ENCODE measurements at regions not wholly inside any gene's neighbourhood (a gene's known extent, or its start where the extent isn't known, plus 50 kb on each side); places are given as distances from the start of the nearest gene placed in this dataset.
"Not testable (repeated sequence)": the region's sequence is repeated elsewhere in the genome, so short reads cannot be mapped to it uniquely, and the experiment has no call there.

DNA sequence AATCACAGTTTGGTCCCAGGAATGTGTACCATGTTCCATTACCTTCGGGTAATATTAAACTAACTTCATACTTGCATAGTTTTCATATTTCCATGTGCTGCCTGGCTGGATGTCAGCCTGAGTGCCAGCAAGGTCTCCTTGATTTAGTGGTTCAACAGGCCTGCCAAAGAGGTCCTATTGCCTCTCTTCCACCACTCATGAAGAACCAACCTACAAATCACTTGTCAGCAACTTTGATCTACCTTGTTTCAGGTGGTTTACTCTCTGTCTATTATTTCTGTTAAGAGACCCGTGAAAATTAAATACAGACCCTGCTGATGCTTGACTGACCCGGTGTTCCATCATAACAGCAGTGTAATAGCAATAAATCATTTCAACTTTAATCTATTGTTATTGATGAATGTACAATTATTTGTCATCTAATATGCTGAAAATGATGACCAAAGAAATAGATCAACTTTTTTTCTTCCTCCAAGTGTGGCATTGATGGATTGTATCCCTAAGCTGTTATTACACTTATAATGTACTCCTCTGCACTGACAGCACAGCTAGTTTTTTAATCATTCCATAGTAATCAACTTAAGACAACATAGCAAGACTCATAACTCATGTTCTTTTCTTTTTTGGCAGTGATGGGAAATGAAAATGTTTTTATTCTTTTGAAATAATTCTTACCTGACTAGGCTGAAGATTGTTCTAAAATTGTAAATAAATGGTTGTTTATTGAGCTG lies 1220.2 kb upstream of the ACVR2A start:
- no peak for DNase-seq

GRCh38 chr2:146623771-146624170 lies 1221.1 kb upstream of the ACVR2A start:
- no peak for DNase-seq

DNA sequence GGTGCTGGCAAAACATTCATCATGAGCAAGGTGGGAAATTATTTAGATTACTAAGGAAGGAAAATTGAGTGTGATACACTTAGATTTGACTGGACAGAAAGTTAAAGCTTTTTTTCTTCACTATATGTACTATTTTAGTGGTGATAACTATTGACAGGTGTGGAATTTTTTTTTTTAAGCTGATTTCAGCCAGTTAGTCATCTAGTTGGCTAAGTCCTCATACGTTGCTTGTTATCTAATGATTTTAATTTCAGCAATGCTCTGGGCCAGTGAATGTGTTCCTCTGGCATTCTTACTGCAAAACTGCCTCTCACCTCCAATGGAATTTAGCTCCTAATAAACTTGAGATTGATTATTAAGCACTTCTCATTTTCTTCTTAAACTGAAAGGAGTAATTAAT lies 1223.2 kb upstream of the ACVR2A start:
- DNase-seq, result no peak

DNA sequence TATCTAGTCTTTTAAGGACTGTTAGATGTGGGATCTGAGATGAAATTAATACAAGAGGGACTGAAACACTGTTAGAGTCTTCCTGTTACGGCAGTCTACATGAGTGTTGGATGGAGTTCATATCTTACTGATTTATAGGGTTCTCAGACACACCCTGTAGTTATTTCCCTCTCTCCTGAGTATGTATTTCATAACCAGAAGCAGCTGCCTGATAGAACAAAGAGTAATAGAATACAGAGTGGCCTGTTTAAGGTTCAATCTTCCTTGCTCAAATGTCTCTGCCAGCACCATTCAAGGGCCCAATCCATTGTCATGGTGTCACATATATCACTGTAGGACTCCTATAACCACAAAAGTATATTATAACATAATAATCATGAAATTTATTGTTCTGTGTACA lies 1229.1 kb upstream of the ACVR2A start:
- DNase-seq, result no peak

DNA sequence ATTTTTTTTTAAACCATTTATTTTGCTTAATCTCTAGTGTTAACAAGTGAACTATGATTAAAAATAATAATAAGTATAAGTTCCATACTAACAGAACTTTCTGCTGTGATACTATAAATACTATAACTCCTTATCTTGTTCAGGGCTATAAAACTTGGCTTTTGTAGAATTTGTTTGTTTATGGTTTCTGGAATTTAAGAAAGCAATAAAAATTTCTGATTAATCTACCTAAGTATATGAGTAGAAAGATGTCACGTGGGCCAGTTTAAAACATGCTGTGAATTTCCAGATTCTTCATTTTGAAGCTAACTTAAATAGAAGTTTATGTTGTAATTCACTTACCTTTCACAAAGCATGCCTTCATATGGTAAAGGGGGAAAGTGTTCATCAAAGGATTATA lies 1236.3 kb upstream of the ACVR2A start:
- no peak for DNase-seq

DNA sequence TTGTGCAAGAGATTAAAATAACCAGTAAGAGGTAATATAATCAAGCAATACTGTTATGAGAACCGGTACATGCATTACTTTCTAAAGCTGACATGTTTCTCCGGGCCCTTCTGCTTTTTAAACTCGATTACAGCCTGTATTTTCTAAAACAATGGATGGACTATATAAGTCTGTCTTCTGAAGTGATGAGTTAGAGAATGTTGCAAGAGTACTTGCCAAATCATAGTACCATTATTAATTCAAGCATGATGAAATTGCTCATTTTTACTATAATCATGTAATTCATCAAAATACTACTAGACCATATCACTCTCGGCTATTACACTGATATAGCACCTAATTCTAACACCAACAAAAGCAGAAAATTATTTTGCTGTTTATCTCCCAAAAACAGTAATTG lies 1240.3 kb upstream of the ACVR2A start:
- DNase-seq, result no peak

GRCh38 chr2:146602856-146603255 lies 1242.0 kb upstream of the ACVR2A start:
- DNase-seq, result no peak

DNA sequence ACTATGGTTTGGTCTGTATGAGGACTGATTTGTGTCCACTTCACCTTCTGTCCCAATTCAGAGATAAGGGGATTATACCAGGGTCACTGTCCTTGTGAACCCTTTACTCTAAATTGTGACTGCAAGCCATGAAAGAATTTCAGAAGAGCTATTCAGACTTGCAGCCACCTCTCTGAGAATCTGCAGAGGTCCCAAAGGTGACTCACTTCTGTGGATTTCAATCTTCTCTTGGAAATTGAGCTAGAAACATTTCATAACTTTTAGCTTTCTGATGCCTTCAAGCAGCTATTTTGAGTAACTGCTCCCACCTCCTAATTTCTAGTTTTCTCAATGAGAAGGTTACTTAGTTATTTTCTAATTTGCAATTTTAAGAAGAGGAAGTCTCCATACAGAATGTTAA lies 1242.4 kb upstream of the ACVR2A start:
- DNase-seq, result no peak

DNA sequence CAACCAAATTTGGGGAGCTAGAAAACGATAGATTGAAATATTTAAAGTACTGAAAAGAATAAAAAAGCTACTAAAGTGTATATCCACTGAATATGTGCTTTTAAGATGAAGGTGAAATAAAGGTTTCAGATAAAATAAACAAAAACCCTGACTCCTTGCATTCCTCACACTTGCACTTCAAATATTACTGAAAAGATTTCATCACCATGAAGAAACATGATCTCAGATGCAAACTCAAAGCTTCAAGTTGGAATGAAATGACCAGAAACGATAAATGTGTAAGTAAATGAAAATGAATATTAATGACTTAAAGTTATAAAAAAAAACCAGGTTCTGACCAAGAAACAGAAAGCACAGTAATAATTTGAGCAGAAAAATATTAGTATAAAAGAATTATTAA lies 1246.0 kb upstream of the ACVR2A start:
- no peak for DNase-seq

GRCh38 chr2:146597291-146597690 lies 1247.5 kb upstream of the ACVR2A start:
- no peak for DNase-seq

DNA sequence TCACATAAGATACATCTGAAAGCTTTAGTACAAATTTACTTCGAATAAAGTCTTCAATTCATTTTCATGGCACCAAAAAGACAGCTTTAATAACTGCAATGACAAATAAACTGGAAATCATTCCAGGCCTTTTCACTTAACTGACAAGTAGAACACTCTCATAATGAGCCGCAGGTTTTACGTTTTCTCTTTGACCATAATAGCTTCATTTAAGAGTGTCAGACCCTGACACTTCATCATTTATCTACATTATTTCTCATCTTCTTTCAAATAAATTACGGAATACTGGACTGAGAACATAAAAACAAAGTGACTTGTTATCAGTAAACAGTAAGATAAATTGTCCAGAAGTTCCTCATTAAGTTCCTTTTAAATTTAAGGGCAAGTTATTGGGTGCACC lies 1252.9 kb upstream of the ACVR2A start:
- no peak for DNase-seq

DNA sequence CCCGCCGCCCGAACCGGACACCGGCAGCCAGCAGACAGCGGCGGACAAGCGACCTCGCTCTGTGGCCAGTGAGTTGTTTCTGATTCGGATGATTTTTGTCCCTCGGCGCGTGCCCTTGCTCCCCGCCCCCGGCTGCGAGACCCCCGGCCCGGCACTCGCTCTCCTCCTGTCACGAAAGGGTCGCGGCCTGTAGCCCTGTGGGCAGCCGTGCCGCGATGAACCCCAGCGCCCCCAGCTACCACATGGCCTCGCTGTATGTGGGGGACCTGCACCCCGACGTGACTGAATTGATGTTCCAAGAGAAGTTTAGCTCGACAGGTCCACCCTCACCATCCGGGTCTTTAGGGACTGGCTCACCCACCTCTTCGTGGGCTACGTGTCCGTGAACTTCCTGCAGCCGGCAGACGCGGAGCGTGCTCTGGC lies 1257.5 kb upstream of the ACVR2A start:
- no peak for DNase-seq

DNA sequence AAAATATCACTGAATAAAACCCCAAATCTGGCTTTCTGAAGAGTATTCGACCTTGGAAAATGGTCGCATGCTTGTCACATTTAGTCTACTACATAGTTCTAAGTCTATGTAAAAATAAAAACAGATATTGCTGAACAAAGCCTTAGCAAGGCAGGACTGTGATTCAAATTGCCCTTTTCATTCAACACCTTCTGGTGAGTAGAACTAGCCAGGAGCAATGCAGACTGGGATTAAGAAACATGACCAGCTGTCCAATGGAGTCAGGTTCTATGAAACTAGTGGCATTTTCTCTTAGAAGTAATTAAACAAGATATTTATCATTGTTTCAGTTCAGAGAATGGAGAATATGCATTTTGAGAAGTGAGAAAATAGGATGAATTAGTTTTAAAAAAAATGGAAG lies 1260.5 kb upstream of the ACVR2A start:
- DNase-seq, result no peak

DNA sequence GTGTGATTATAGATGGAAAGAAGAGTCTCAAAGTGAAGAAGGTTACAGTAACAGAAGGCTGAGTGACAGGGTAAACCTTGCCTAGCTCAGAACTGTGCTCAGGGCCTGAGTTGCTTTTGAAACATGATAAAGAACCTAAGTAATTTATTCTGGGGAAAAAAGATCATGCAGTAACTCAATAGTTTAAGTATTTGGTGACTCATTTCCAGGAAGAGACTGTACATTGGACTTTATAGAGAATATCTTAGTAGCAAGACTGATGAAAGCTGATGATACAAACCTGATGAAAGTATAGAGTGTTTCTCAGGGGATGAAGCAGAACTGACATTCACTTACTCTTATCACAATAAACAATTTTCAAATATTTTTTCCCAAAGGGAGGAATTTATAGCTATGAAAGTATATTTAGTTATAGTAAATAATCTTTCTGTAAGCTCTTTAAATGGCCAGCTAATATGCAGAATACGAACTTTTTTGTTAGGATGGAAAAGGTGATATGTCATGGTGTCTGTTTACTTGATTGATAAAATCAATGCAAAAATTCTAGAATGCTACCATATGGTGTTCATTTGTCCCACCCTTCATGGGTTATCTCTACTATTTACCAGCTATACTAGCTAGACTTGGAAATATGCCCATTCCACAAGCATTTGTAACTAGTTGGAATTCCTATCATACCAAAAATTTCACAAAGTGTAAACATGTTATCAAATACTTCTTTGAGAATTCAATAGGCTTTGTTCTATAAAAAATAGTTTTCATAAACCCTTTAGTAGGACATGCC lies 1265.5 kb upstream of the ACVR2A start:
- DNase-seq, result no peak

DNA sequence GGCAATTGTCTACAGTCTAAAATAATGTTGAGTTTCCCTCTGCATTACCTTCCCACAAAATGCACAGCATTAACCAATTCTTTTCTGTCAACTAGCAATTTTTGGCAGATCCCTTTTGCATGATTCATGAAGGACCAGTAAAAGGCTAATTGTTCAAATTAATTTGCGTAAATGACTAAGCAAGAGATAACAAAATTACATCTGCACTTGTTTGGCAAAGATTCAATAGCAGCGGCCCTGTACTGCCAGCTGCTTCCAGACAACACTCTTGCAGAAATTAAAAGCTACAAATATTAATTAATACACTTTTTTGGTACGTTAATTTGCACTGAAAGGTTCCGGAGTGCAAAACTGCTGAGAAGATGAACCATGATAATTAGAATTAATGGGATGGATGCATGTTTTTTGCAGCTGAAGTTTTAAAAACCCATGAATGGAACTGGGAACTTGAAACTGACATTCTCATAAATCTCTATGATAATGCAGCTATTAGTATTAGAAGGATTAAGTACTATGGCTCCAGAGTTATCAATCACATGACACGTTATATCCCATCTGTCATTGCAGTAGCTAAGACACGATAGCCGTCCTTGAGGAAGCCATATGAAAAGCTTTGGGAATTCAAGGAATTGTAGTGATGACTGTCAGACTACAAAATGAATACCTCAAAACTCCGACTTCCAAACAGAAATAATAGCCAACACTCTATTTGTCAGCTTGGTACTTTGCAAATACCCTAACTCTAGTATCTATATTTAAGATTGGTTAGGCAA lies 1268.3 kb upstream of the ACVR2A start:
- DNase-seq, result no peak

- no peak for DNase-seq
Measured at GRCh38 chr2:146572598-146572997, 1272.2 kb upstream of the ACVR2A start.

DNA sequence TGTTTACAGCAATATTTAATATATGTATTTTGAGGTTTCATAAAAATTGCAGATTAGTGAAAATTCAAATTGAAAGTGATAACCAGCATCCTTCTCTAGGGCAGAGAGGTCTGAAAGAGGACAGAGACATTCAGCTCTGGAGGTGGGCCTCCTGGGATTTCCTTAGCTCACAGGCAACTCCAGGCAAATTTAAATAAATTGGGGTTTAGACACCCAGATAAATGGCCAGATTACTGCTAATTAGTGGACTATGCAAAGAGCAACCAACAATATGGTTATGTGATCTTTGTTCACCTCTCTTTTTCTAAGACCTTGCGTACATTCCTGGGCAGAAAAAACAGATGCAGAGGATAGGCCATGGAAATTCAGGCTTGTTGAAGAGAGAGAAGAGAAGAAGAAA lies 1282.8 kb upstream of the ACVR2A start:
- no peak for DNase-seq

DNA sequence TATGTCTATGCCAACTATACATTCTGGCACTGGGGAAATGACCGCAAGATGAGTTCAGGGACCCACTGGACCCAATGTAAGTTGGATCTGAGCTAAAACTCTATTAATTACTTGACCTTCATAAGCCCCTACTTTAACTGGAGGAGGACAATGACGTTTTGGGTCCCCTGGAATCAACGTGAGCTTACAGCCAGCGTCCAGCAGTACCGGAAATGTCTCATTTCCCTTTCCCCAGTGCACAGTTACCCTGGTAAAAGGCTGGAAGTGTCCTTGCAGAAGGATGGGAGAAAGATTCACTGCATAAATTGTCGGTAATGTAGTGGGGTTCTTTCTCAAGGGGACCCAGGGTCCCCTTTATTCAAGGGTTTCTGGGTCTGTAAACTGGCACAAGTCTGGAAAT lies 1297.6 kb upstream of the ACVR2A start:
- no peak for DNase-seq

DNA sequence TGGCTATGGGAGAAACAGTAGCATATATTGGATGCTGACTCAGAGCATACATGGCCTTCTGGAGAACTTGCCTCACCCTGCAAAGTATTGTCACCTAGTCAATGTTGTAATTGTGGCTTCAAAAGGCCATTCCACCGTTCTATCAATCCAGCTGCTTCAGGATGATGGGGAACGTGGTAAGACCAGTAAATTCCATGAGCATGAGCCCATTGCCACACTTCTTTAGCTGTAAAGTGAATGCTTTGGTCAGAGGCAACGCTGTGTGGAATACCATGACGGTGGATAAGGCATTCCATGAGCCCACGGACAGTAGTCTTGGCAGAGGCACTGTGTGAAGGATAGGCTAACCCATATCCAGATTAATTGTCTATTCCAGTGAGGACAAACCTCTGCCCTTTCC lies 1300.1 kb upstream of the ACVR2A start:
- DNase-seq, result no peak

DNA sequence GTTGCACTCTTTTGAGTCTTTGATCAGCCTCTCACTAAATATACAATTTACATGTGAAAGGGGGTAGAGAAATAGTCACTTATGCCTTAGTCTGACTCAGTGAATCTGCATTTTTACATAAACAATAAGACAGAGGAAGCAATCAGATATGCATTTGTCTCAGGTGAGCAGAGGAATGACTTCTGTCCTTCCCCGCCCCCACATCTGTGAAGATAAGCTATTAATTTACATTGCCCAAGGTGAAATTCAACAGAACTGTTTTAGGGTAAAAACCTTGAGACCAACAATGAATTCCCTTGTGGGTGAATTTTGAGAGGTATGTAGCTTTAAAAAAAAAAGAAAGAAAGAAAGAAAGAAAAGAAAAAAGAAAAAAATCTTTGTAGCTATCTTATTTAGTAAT lies 1302.9 kb upstream of the ACVR2A start:
- no peak for DNase-seq

DNA sequence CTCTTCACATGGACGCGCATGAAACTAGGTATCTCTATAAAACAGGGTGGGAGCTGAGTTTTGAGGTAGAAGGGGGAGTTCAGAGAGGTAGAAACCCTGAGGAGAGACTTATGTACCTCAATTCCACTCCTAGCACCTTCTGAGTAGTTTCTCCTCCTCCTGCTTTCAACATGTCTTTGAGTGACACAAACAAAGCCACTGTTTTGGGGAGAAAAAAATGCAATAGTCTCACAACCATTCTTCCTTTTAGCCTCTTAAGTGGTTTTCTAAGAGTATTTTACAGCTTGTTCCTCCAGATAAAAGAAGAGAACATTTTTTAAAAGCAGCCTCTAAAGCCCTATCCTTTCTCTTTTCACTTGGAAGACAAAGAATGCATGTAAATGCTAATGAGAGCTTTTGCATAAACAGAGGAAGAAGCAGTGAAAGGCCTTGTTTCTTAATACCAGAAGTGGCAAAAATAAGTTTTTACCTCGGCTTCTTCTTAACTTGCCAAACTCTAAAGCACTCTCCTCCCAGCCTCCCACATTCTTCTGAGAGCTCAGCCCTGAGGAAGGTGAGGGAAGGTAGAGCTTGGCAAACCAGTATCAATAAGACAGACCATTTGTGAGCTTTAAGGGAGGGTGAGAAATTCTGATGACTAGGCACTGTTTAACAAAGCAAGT lies 1304.4 kb upstream of the ACVR2A start:
- DNase-seq, result no peak

DNA sequence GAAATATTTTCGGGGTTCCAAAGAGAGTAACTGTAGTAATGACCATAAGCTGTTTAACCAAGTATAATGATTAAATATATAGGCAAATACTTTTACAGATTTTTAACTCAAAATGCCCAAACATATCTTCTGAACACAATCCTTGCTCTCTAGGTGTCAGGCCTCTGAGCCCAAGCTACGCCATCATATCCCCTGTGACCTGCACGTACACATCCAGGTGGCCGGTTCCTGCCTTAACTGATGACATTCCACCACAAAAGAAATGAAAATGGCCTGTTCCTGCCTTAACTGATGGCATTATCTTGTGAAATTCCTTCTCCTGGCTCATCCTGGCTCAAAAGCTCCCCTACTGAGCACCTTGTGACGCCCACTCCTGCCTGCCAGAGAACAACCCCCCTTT lies 1305.1 kb upstream of the ACVR2A start:
- not testable (repeated sequence) for DNase-seq

DNA sequence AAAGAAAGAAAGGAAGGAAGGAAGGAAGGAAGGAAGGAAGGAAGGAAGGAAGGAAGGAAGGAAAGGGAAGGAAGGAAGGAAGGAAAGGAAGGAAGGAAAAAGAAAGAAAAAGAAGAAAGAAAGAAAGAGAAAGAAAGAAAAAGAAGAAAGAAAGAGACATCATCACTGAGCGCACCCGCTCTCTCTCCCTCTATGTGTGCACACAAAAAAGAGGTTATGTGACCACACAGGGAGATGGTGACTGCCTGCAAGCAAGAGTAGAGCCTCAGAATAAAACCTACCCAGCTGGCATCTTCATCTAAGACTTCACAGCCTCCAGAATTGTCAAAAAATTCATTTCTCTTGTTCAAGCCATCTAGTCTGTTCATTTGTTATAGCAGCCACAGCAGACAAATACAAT lies 1307.4 kb upstream of the ACVR2A start:
- no peak for DNase-seq

All from NCI-H748 treated with DMSO at 0.1 percent for 48 hours (cell line).